ENCODE measurements at regions not wholly inside any gene's neighbourhood (a gene's known extent, or its start where the extent isn't known, plus 50 kb on each side); places are given as distances from the start of the nearest gene placed in this dataset.

DNA sequence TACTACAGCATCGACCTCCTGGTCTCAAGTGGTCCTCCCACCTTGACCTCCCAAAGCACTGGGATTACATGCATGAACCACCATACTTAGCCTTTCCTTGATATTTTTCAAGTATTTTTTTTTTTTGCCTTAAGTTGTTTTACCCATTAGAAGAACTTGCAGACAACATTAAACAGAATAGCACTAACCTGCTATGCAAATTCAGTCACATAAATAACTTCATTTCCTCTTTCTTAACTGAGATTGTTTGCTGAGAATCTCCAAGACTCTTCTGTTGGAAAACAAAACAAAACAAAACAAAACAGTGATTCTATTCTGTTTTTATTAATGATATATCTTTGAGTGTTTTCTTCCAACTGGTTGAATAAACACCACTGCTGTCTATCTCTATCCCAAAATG is 115.9 kb upstream of the IFNG-AS1 start:
- no peak for TF ChIP-seq TAF1 (IDR thresholded peaks at IDR 0.05; ENCODE audit: low read depth, low read length)
- TF ChIP-seq POLR2A (IDR thresholded peaks at IDR 0.05; ENCODE audit: low read depth, low read length), result no peak
- TF ChIP-seq POLR2AphosphoS5 (IDR thresholded peaks at IDR 0.05; ENCODE audit: low read depth, low read length), result no peak
